HAP-1 (cell line): ENCODE measurements at regions not wholly inside any gene's neighbourhood (a gene's known extent, or its start where the extent isn't known, plus 50 kb on each side); places are given as distances from the start of the nearest gene placed in this dataset.

Experiments used
- DNase-seq, 2 experiments: peaks; one replicate each; pipeline ENCODE4 v3.0.0-alpha.2; 2016 to 2020; ENCODE audit warnings: low spot score in 2 of 2
- H3K27me3 ChIP-seq: fragments of 250-450 bp; sonication (Bioruptor Pico); 2 replicates; pipeline ENCODE4 v1.5.1; 2020; ENCODE audit warnings: low read depth, mild to moderate bottlenecking, moderate library complexity
- H3K36me3 ChIP-seq: fragments of 250-450 bp; sonication (Bioruptor Pico); replicated peaks from 2 replicates; pipeline ENCODE4 v1.5.1; 2020; ENCODE audit warnings: mild to moderate bottlenecking
- H3K4me1 ChIP-seq: fragments of 250-450 bp; sonication (Bioruptor Pico); 2 replicates; pipeline ENCODE4 v1.5.1; 2020; ENCODE audit warnings: mild to moderate bottlenecking
- H3K4me3 ChIP-seq: fragments of 250-450 bp; sonication (Bioruptor Pico); 2 replicates; pipeline ENCODE4 v1.5.1; 2020; ENCODE audit warnings: mild to moderate bottlenecking, moderate library complexity
- H3K9me3 ChIP-seq: fragments of 250-450 bp; sonication (Bioruptor Pico); 2 replicates; pipeline ENCODE4 v1.5.1; 2020; ENCODE audit warnings: mild to moderate bottlenecking, moderate library complexity
- in situ Hi-C: fragments of 300-500 bp; cut with MboI; formaldehyde crosslinking; loops from 3 replicates; pipeline ENCODE4 v1.14.3; 2020; ENCODE audit warnings: low sequenced_read_pairs, inconsistent platforms, mixed read lengths

DNA sequence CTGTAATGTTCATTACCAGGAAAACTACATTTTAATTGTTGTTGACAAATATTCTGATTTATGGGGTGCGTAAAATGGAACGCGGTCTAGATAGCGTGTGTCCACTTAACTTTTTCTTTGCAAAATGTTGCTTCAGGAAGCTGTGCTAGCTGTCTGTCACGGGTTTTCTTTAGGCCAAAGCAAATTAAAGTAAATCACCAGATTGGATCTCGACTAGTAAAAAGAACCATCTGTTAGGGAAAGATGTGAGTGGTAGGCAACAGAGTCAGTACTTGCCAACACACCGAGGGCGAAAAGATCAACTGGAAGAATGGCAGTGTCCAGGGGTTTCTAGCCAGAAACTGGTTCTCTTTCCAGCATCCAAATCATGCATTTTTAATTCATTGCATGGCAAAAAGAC, 404.9 kb upstream of the TMPO start:
- in situ Hi-C loops, result no loop called here

DNA sequence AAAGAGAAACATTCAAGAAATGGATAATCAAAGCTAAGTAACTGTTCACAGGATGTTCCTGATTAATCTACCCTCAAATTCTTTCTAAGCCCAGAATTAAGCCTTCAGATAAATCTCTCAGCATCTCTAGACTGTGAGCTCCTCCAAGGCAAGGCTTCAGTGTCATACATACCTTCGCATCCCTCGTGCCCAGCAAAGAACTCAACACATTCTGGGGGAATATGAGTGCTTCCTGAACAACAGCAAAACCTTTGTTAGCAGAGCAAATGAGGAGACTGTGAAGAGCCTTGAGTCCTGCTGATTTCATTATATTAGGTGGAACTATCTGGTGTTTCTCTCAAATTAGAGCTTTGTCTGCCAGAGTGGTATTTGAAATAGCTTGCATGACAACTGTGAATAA, 401.8 kb upstream of the TMPO start:
- H3K27me3 ChIP-seq, result no peaks in the 10 kb centered on the region
- in situ Hi-C loops, result no loop called here
- no peak for DNase-seq

More for the DNA sequence above, 404.9 kb upstream of the TMPO start:
- no peak overlapping the region for H3K4me3 ChIP-seq
- DNase-seq, result no peak
- H3K36me3 ChIP-seq, result no peaks in the 10 kb centered on the region
- H3K27me3 ChIP-seq, result no peaks in the 10 kb centered on the region; the same call in none of the 2 replicates
- no peaks in the 10 kb centered on the region for H3K9me3 ChIP-seq
- H3K4me1 ChIP-seq, result no peaks in the 10 kb centered on the region

DNA sequence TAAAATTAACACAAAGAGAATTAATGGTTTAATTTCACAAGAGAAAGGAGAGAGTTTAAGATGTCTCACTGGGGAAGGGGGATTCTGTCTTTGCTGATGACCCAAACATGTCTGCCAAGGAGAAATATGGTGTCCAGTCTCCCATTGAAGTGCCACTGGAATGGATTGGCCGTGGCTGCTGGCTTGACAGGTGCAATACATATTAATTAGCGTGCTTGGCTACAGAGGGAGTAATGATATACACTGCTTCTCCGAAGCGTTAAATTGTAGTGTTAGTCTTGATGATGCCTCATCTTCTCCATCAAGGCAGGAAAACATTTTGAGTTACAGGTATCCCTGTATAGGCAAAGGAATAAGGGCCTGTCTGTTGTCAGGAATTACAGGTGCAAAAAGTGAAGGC, 393.4 kb upstream of the TMPO start:
- Histone ChIP-seq H3K27me3 (peaks cover 4% of the 10 kb centered on the region; the same call in 1 of the 2 replicates), H3K4me1 (no peaks in the 10 kb centered on the region), H3K9me3 (no peaks in the 10 kb centered on the region), H3K4me3 (no peak overlapping the region), H3K36me3 (no peaks in the 10 kb centered on the region)
- DNase-seq, result no peak
- in situ Hi-C loops, result no loop called here

More for the DNA sequence above, 401.8 kb upstream of the TMPO start:
- no peaks in the 10 kb centered on the region for H3K4me1 ChIP-seq
- H3K9me3 ChIP-seq, result no peaks in the 10 kb centered on the region
- no peaks in the 10 kb centered on the region for H3K36me3 ChIP-seq
- no peak overlapping the region for H3K4me3 ChIP-seq

DNA sequence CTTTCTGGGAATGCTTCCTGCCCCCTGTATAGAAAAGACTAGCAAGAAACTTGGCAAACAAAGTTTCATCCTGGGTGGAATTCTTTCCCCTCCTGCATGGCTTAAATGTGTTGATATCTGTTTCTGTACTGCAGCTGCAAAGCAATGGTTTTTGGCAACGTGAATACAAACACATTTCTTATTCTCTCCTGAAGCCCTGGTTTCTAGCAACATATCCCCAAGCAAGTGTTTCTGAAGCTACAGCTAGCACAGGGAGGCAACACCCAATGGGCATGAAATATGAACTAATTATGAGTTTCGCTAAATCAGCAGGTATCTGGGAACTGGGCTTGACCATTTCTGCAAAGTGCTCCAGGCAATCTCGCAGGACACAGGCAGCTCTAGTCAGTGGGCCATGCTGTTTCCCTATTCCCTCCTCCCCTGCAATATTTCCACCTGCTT, 392.3 kb upstream of the TMPO start:
- Histone ChIP-seq H3K9me3 (no peaks in the 10 kb centered on the region), H3K36me3 (no peaks in the 10 kb centered on the region), H3K4me3 (no peak overlapping the region), H3K4me1 (no peaks in the 10 kb centered on the region), H3K27me3 (peaks cover 4% of the 10 kb centered on the region; the same call in 1 of the 2 replicates)
- DNase-seq, result no peak
- in situ Hi-C loops, result no loop called here

DNA sequence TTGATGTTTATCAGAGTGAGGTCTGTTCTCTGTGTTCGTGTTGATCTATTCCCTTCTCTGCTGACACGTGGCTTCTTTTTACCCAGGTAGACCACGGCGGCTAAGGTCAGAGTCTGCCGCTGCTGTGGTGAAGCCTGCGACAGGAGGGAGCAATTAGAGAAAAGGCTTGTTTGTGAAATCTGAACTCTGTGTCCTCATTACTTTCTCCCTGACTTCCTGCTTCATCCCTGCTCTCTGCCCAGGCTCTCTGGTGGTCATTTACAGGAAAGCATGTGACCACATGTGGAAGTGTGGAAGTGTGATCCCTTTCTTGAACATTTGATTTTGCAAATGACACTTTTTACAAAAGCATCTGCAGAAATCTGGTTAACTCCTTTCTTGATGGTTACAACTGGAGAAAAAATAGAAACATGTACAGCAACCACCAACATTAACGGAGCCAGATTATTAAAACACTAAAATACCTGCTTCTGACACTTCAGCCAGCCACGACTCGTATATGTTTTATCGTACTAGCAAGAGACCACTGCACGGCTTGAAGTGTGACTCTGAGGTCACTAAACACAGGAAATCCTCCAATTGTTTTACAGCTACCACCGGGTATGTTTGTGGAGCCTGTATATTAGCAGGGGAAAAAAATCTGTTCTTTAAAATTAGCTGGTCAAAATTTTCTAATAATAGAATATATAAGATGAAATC, 388.6 kb upstream of the TMPO start:
- in situ Hi-C loops, result no loop called here
- H3K9me3 ChIP-seq, result no peaks in the 10 kb centered on the region
- DNase-seq, result no peak

DNA sequence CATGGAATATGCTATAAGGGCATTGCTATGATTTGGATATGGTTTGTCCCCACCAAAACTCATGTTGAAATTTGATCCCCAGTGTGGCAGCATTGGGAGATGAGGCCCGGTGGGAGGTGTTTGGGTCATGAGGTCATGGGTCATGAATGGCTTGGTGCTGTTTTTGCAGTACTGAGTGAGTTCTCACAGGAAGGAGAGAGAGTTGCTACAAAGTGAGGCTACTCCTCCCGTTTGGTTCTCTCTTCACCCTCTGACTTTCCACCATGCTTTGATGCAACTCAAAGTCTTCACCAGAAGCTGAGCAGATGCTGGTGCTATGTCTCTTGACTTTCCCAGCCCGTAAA, 388.1 kb upstream of the TMPO start:
- in situ Hi-C loops, result no loop called here
- Histone ChIP-seq H3K9me3 (no peaks in the 10 kb centered on the region), H3K27me3 (peaks cover 4% of the 10 kb centered on the region; the same call in 1 of the 2 replicates), H3K36me3 (no peaks in the 10 kb centered on the region), H3K4me1 (no peaks in the 10 kb centered on the region), H3K4me3 (no peak overlapping the region)
- DNase-seq, result no peak

More for the DNA sequence above, 388.6 kb upstream of the TMPO start:
- no peak overlapping the region for H3K4me3 ChIP-seq
- no peaks in the 10 kb centered on the region for H3K4me1 ChIP-seq
- peaks cover 4% of the 10 kb centered on the region; the same call in 1 of the 2 replicates for H3K27me3 ChIP-seq
- no peaks in the 10 kb centered on the region for H3K36me3 ChIP-seq

DNA sequence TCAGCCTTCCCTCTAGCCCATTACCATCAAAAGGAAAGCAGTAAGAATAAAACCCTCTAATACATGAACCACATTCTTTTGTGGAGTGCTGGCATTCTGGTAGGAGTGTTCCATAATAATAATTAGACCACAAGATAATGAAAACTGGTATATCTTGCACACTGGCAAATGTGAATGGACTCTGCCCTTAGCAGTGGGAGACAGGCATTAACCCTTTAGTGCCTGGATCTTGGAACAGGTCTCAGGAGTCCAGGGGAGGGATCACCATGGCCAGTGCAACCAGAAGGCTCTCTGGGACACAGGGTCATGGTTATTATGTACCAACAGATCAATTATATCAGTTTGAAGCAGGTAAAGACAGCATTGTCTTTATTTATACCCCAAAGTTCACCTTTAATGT, 387.5 kb upstream of the TMPO start:
- no peaks in the 10 kb centered on the region for H3K36me3 ChIP-seq
- DNase-seq, result no peak
- in situ Hi-C loops, result no loop called here

DNA sequence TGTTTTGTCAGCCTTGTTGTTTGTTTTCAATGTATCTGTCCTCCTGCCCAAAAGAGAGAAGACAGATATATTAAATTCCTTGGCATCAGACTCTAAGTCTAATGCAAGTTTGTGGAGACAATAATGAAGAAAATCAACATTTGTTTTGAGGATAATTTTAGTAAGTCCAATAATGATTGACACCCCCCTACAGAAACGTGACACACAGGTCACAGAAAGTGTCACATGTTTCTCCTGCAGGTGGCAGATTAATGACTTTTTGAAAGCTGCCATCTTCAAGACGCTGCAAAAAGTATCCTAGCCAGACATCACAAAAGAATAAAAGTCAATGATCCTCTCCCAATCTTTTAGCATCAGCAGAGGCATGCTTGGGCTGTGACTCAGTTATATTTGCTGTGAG, 378.8 kb upstream of the TMPO start:
- Histone ChIP-seq H3K36me3 (no peaks in the 10 kb centered on the region), H3K4me1 (no peaks in the 10 kb centered on the region), H3K9me3 (no peaks in the 10 kb centered on the region), H3K4me3 (no peak overlapping the region), H3K27me3 (no peaks in the 10 kb centered on the region)
- in situ Hi-C loops, result no loop called here
- DNase-seq, result no peak

More for the DNA sequence above, 387.5 kb upstream of the TMPO start:
- no peaks in the 10 kb centered on the region for H3K4me1 ChIP-seq
- H3K4me3 ChIP-seq, result no peak overlapping the region
- H3K27me3 ChIP-seq, result peaks cover 4% of the 10 kb centered on the region; the same call in 1 of the 2 replicates
- H3K9me3 ChIP-seq, result no peaks in the 10 kb centered on the region

DNA sequence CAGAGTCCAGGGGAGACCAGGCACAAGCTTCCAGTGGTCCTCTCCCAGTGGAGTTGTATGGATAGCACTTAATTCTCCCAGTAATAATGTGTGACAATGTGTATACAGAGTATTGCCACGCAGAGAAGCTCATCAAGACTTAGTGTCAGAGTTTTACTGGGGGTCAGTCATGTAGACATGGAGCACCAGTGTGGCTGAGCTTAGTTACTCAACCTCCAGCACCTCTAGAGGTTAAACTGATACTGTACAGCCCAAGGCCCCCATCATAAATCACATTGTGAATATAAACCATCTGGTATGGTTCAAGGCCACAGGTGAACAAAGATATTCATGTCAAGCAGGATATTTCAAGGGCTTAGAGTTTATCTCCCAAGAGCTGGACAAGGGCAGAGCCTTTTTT, 378.1 kb upstream of the TMPO start:
- no peaks in the 10 kb centered on the region for H3K4me1 ChIP-seq
- H3K27me3 ChIP-seq, result no peaks in the 10 kb centered on the region
- no peak for DNase-seq
- H3K36me3 ChIP-seq, result no peaks in the 10 kb centered on the region
- no peaks in the 10 kb centered on the region for H3K9me3 ChIP-seq
- in situ Hi-C loops, result no loop called here
- H3K4me3 ChIP-seq, result no peak overlapping the region

DNA sequence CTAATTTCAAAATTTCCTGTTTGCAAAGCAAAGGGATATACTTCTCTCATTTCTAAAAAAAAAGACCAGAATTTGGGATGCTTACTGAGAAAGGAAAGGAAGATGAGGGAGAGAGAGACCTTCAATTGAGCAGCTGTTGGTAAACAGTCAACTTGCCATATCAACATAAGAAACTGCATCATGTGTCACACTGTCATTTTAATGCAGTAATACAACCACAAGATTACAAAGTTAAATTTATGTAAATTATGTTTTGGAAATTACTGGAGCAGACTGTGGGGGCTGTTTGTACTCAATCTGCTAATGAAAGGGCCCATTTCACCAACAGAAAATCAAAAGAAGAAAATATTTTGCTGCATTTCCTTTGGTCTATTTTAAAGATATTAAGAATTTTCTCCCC, 370.4 kb upstream of the TMPO start:
- Histone ChIP-seq H3K36me3 (no peaks in the 10 kb centered on the region), H3K9me3 (no peaks in the 10 kb centered on the region), H3K27me3 (no peaks in the 10 kb centered on the region), H3K4me3 (no peak overlapping the region), H3K4me1 (no peaks in the 10 kb centered on the region)
- no peak for DNase-seq
- in situ Hi-C loops, result no loop called here

DNA sequence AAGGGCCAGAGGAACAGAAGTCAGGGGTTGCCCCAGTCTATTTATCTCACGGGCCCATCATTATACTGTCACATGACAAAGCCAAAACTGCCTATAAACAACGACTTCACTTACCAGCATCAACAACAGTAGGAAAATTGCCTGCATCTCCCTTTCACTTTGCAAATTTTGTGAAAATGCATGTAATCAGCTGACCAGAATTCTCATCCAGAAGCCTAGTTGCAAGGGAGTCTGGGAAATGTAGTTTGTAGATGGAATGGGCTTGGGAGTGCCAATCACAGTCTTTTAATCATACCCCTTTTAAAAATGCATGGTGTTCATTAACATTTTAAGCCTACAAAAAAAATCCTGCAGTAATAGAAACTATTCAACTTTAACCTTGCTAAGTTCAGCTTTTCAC, 369.3 kb upstream of the TMPO start:
- no peaks in the 10 kb centered on the region for H3K27me3 ChIP-seq
- H3K4me1 ChIP-seq, result no peaks in the 10 kb centered on the region
- H3K9me3 ChIP-seq, result no peaks in the 10 kb centered on the region
- no peak for DNase-seq
- in situ Hi-C loops, result no loop called here
- no peak overlapping the region for H3K4me3 ChIP-seq
- no peaks in the 10 kb centered on the region for H3K36me3 ChIP-seq

DNA sequence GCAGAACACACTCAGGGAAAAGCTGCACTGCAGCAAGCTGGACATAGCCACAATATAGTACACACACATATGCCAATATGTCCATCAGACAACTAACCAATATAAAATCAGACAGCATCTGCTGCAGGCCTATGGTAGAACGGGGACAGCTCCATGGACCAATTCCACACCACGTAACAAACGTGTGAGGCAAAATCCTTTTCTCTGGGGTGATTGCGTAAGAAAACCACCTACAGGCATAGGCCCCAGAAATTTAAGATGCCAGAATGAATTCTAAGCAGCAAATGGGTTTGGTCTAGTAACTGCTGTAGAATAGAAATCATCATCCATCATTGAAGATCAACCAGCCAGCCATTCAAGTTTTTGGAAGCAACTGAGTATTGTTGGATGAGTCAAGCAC, 368.9 kb upstream of the TMPO start:
- H3K4me3 ChIP-seq, result no peak overlapping the region
- in situ Hi-C loops, result no loop called here
- no peaks in the 10 kb centered on the region for H3K9me3 ChIP-seq
- no peaks in the 10 kb centered on the region for H3K36me3 ChIP-seq
- no peaks in the 10 kb centered on the region for H3K4me1 ChIP-seq
- no peaks in the 10 kb centered on the region for H3K27me3 ChIP-seq
- no peak for DNase-seq

DNA sequence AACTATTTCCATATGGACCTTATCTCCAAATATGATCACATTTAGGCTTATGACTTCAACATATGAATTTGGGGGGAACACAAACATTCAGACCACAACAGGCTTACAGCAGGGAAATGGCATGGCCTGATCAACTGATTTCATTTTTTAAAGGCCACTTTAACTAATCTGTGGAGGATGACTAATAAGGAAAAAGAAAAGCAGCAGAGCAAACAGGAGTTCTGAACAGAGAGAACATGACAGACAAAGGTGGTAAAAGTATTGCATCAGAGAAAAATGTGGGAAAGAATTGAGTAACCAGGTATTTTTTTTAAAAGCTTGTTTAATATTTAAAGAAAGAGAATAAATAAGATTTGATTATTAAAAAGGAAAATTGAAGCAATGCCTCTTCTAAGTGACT, 366.1 kb upstream of the TMPO start:
- H3K4me3 ChIP-seq, result no peak overlapping the region
- in situ Hi-C loops, result no loop called here
- H3K36me3 ChIP-seq, result no peaks in the 10 kb centered on the region
- no peak for DNase-seq
- H3K9me3 ChIP-seq, result no peaks in the 10 kb centered on the region
- H3K4me1 ChIP-seq, result no peaks in the 10 kb centered on the region
- no peaks in the 10 kb centered on the region for H3K27me3 ChIP-seq

DNA sequence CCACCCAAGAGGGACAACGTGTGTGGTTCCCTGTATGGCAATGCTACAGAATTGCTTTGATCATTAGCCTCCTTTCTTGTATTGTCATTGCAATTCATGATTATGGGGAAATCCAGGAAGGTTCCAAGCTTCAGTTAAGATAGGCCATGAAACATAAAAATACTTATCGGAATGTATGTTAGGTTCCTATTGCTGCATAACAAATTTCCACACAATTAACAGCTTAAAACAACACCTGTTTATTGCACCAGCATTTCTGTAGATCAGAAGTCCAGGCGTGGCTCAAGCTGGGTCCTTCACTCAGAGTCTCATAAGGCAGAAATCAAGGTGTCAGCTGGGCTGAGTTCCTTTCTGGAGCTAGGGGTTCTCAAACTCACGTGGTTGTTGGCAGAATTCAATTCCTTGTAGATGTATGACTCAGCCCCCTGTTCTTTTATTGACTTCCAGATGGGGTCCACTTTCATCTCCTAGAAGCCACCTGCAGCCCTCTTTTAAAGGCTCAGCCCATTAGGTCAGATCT, 365.6 kb upstream of the TMPO start:
- H3K4me1 ChIP-seq, result no peaks in the 10 kb centered on the region
- DNase-seq, result no peak
- in situ Hi-C loops, result no loop called here
- no peaks in the 10 kb centered on the region for H3K27me3 ChIP-seq
- no peaks in the 10 kb centered on the region for H3K9me3 ChIP-seq
- H3K4me3 ChIP-seq, result no peak overlapping the region
- H3K36me3 ChIP-seq, result no peaks in the 10 kb centered on the region
